H1 (cell line): ENCODE measurements at regions not wholly inside any gene's neighbourhood (a gene's known extent, or its start where the extent isn't known, plus 50 kb on each side); places are given as distances from the start of the nearest gene placed in this dataset.

Experiments used
- FOSL1 ChIP-seq: IDR thresholded peaks from 2 replicates; pipeline ENCODE4 v1.6.1; 2011; ENCODE audit warnings: mild to moderate bottlenecking, low read depth, low read length, moderate library complexity; ENCODE audit not compliant: insufficient read depth
- SIN3A ChIP-seq, 2 experiments: IDR thresholded peaks in 1 of 2; conservative IDR thresholded peaks in 1 of 2; 2 replicates each; pipeline ENCODE4 v1.6.1; 2011 to 2012; ENCODE audit warnings: low read length in 2 of 2, improper control_type of control experiment in 1 of 2, low read depth in 1 of 2, mild to moderate bottlenecking in 1 of 2
- TF ChIP-seq, protein P1 (sequence below), 3 experiments: IDR thresholded peaks; 1 replicate in 2 of 3; 2 replicates in 1 of 3; pipeline versions ENCODE4 v1.5.1 to v1.6.1; 2011; ENCODE audit warnings: low read length in 3 of 3, mild to moderate bottlenecking in 3 of 3, inconsistent platforms in 2 of 3, low read depth in 1 of 3, moderate library complexity in 1 of 3; ENCODE audit not compliant: insufficient read depth in 1 of 3; ENCODE audit errors: control extremely low read depth in 1 of 3

DNA sequence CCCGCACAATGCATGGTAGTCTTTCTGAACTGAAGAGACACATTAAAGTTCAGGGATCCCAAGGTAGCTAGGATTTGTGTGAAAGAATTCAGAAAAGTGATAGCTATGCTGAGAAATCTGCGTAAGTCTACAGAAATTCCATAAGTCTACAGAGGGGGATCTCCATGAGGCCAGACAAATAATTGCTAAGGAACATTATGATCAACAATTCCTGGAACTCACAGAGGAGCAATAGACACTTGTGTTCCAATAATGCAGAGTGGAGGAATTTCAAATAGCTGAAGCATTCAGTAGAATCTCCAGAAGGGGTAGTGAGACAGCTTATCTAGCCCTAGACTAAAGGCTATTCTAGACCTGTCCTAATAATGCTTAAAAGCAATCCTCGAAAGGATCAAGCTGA, 315.7 kb upstream of the ECI2 start:
- TF ChIP-seq, protein P1, sequence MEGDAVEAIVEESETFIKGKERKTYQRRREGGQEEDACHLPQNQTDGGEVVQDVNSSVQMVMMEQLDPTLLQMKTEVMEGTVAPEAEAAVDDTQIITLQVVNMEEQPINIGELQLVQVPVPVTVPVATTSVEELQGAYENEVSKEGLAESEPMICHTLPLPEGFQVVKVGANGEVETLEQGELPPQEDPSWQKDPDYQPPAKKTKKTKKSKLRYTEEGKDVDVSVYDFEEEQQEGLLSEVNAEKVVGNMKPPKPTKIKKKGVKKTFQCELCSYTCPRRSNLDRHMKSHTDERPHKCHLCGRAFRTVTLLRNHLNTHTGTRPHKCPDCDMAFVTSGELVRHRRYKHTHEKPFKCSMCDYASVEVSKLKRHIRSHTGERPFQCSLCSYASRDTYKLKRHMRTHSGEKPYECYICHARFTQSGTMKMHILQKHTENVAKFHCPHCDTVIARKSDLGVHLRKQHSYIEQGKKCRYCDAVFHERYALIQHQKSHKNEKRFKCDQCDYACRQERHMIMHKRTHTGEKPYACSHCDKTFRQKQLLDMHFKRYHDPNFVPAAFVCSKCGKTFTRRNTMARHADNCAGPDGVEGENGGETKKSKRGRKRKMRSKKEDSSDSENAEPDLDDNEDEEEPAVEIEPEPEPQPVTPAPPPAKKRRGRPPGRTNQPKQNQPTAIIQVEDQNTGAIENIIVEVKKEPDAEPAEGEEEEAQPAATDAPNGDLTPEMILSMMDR (IDR thresholded peaks at IDR 0.05; ENCODE audit: control extremely low read depth in 1 of 3, insufficient read depth in 1 of 3, low read depth in 1 of 3, low read length in 3 of 3): no peak
- no peak for TF ChIP-seq SIN3A (conservative IDR thresholded peaks at IDR 0.05 in 1 of 2, IDR thresholded peaks at IDR 0.05 in 1 of 2; ENCODE audit: low read depth in 1 of 2, low read length in 2 of 2)
- no peak for TF ChIP-seq FOSL1
